Activated CD4-positive, CD25-positive, alpha-beta regulatory T cell treated with anti-CD3 and anti-CD28 coated beads, Interleukin-2, amount 50 U/mL, for 24 hours (primary cell): ENCODE measurements at regions not wholly inside any gene's neighbourhood (a gene's known extent, or its start where the extent isn't known, plus 50 kb on each side); places are given as distances from the start of the nearest gene placed in this dataset.

Experiments used
- ATAC-seq, 2 donors: fragments of 150-1000 bp; cut with Tn5 transposase; one replicate each; pipeline ENCODE4 v1.10.0; 2021; ENCODE audit warnings: mild to moderate bottlenecking in 1 of 2, moderate library complexity in 1 of 2

DNA sequence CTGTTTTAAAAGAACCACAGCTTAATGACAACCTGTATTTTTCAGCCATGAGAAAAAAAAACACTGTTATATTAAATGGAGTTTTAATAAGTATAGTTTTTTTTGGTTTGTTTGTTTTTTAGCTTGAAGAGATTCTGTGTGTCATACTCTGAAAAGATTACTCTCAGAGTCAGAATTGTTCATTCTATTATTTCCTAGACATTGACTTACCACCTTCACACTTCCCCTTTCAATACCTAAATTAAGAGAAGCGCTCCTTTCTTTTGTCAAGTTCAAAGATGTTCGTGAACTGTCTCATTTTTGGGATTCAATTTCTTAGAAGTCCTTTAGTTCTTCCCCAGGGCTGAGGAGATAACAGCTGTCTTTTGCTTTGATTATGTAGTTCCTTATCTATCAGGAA lies 1201.6 kb upstream of the NUDT12 start:
- ATAC-seq = no peak

DNA sequence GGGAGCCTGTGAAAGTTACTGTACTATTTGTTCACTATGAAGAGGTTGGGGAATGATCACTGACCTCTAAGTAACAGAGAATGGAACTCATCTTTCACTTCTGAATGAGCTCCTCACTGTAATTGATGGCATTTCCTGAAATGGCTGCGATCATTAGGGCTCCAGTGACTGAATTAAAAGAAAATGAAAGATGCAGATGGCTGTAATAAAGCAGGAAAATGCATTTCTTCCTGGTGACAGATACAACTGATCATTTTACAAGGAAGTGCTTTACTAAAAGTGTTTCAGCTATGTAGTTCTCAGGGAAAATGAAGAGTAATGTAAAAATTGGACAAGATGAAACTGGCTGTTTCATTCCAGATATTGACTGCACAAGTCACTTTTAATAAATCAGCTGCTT lies 1200.6 kb upstream of the NUDT12 start:
- ATAC-seq = no peak

GRCh38 chr5:104757915-104758314 lies 1195.3 kb upstream of the NUDT12 start:
- ATAC-seq = no peak

DNA sequence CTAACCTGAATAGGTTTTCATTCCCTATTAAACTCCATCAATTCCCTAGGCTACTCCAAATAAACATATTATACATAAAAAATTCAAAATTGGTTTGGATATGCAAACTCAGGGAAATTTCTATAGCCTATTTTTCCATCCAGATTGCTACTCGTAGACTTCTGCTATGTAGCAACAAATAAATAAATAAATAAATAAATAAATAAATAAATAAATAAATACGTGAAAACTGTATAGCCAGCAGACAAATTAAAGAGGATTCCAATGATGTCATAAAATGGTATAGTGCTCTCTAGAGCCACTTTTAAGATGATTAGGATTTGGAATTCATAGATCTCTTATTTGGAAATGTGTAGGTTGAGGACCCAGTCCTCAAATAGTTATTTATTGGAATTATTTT lies 1193.2 kb upstream of the NUDT12 start:
- no peak for ATAC-seq

DNA sequence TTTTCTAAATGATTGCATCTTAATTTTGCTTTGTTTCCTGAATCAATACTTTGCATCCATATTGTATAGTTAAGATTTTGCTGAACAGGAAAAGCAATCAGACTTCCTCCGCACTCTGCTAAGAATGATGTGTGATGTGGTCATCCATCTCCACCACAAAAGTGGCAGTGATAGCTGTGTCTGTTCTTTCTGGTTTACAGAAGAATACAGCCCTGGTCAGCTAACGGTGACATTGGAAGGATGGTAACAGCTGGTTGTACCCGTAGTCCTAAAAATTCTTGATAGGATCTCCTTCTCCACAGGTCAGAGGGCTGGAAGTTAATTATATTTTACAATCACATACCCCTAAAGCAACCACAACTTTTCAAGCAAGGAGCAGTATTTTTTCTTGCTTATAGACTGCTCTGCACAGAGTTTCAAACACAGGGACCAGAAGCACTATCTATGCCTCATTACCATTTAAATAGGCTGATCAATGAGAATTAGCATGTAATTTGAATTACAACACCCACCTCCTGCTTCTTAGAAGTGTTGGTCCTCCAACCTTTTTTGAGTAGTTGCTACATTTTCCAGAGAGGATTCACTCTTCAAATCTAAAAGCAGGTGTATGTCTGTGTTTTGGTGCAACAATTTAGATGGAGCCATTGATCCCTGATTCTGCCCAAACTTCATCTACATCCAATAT lies 1191.9 kb upstream of the NUDT12 start:
- no peak for ATAC-seq

GRCh38 chr5:104751969-104752368 lies 1189.4 kb upstream of the NUDT12 start:
- no peak for ATAC-seq

DNA sequence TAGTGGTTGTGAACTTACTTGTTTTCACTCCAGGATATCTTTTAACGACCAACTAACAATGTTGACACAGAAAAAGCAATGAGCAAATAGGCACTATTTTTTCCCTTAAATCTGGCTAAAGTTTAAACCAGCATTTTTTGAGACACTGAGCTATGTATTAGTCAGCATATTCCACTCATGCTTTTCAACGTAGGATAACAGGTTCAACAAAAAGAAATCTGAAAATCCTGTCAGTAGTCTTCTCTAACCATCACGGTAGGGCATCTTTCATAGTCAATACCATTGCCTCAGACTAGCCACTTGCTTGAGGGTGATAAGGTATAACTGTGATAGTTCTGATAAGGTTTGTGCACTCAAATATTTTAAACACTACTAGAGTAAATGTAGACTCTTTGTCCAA lies 1177.3 kb upstream of the NUDT12 start:
- ATAC-seq = no peak

DNA sequence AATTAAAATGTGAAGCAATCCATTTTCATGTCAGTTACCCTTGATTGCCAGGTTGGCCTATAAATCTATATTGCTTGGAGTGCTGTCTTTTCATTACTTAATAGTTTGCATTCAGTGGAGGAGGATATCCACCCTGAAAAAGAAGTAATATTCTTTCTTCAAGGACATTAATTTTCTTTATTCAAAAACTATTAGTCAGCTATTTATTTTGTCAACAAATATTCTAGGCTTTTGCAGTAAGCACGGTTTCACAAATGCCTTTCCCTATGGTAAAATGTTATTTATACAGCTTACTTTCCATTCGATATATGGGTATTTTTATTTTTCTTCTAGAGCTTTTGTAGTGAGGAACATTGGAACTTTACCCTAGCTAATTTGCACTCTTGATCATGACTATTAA lies 1176.9 kb upstream of the NUDT12 start:
- ATAC-seq = no peak

DNA sequence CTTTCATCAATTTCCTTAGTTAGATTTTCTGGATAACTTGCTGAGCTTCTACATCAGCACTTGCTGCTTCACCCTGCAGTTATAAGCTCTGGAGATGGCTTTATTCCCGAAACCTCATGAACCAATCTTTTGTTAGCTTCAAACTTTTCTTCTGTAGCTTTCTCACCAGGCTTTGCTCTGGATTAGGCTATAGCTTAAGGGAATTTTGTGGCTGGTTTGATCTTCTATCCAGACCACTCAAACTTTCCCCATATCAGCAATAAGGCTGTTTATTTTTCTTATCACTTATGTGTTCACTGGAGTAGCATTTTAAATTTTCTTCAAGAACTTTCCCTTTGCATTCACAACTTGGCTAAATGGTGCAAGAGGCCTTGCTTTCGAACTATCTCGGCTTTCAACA lies 1173.5 kb upstream of the NUDT12 start:
- ATAC-seq = no peak

- ATAC-seq = no peak
Observed at GRCh38 chr5:104734046-104734445, 1171.5 kb upstream of the NUDT12 start.

DNA sequence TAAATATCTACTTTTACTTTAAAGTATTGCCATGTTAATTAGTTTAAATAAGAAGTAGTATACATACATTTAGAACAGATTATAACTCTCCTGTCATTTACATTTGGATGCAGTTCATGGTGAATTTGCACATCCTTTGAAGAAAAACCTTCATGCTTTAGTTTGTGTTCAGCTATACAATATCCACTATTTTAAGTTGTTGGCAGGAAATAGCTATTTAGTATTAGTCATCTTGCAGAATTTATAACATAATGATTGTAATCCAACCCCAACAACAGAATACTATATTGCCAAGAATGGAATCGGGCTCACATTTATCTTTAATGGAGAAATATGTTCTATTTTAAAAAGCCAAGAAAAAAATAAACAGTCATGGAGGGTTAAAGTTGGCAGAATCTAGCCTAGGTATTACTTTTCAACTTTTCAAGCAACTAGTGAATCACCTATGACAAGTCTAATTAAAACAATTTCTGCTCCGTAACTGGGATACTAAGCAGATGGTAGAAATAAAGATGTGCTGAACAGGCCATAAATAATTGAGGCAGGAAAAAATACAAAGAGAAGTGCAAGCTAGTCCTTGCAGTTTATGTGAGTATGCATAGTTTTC lies 1170.6 kb upstream of the NUDT12 start:
- ATAC-seq = no peak

DNA sequence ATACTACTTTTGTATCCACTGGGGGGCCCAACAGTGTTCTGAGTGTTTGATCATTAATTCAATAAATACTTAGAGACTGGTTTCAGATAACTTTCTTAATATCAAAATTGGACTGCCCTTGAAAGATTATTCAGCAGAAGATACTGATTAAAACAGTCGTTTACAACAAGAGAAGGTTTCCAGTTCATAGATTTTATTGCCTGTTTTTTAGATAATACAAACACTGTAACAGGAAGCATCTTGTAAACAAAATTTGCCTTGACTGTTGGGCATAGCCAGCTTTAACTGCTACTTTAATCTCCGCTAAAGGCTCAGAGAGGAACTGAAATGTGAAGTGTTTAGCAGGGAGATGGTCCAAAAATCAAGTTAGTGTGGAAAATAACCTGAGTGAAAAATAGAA lies 1168.7 kb upstream of the NUDT12 start:
- no peak for ATAC-seq

- no peak for ATAC-seq
Observed at GRCh38 chr5:104708027-104708426, 1145.4 kb upstream of the NUDT12 start.

DNA sequence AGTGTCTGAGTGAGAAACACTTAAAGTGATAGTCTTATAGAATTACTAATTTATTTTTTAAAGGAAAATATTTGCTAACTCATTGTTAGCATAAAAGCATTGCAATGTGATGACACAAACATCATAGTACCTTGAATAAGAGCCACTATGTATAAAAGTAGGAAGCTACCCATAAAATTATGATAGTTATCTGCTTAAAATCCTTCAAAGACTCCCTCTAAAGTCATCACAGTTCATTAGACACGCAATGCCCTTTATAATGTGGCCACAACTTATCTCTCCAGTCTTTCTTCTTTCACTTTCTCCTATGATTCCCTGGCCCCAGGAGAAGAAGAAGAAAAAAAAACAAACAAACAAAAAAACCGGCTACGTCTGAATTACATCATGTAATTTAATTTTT lies 1144.0 kb upstream of the NUDT12 start:
- no peak for ATAC-seq

DNA sequence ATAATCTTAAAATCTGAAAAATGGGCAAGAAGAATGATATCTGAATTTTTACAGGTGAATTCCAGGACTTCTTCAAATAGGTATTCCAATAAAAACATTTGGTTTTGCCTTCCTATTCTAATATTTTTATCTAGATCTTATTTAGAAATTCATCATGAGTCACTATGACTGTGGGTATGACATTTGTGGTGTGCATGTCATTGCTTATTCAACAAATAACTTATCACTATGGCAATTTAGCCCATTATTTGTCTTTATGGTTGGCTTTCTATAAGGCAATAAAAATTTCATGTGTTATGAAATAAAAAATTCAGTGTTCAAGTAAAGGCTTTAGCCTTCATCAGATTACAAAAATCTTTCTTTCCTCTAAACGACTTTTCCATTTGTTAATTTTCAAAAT lies 1139.6 kb upstream of the NUDT12 start:
- no peak for ATAC-seq

GRCh38 chr5:104699438-104699837 lies 1136.8 kb upstream of the NUDT12 start:
- ATAC-seq = no peak

GRCh38 chr5:104661256-104661655 lies 1098.7 kb upstream of the NUDT12 start:
- ATAC-seq = no peak

DNA sequence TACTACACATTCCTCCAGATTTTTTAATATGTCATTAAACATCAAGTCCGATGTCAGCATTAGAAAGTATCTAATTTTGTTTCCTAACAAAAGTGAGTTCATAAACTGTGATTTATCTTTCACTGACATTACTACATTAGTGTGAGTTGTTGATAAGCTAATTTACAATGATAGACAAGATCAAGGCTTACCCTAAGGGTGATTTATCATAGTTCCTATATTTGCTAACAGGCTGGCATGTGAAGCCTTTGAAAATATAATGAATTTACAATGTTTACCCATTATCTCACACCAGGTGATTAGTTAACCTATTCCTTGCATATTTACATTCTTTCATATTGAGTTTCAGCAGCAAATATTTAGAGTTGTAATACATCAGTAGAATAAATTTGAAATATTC lies 1096.9 kb upstream of the NUDT12 start:
- ATAC-seq = no peak

DNA sequence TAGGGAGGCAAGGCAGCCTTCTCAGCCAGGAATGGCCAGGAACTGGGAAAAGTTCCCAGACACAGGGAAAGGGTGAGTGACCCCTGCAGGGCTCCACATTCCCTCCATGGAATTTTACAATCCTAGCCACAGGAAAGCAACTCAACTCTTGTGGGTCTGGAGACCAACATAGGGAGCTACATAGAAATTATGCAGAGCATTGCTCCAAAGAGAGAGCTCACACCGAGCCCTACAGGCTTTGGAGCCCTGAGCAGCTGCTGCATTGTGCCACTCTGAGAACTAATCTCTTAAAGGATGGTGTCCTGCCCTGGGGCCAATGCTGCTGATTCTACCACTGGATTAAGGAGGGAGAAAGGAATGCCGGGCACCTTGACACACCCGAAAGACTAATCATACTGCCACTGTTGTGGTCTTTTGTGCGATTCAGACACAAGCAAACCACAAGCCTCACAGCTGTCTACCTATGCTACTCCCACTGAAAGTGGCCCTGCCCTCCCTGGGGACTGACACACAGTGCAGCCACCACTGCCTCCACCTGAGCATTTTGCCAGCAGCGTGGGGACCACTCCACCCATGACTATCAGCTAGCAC lies 1089.8 kb upstream of the NUDT12 start:
- no peak for ATAC-seq

DNA sequence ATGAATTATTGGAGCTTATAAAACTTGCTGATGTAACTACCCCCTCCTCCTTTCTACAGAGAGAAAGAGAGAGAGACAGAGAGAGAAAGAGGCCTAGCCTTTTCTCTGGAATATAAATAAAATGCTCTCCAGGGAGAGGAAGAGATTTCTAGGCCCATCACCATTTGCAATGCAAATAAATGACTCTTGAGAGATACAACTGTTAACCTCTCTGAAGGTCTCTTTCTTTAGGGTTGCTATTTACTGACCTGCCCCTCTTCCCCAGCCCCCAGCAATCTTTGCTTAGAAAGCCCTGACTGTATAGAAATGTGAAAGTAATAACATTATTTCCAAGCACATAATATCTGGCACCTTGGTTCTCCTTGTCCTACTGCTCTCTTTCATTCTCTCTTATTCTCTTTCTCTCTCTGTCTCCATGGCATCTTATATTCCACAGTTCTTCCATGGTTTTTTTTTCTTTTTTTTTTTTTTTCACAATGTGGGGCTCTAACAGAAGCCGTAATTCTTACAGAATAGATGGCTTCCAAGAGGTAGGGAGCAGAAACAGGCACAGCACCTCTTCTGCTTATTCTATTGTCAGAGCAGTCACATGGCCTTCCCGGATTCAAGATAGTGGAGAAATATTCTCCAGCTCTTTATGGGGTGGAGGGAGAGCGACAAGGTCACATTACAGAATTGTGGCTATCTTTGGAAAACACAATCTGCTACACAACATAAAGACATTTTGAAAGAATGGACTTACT lies 1087.9 kb upstream of the NUDT12 start:
- ATAC-seq = no peak

DNA sequence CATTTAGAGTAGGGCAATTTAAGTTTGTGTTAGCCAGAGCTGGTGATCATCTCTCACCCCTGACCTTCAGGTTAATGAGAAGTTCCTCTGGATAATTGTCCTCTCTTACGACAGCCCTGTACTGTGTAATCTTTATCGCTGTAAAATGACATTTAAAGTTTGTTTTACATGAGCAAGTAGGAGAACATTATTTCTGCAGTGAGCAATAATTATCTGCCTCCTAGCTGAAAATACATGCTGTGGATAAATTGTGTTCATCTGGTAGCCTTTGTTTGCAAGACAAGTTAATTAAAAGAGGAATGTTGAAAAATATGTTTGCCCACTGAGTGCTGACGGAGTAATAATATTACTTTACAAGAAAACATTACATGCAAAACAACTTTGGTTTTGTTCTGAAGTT lies 1083.8 kb upstream of the NUDT12 start:
- ATAC-seq = no peak

DNA sequence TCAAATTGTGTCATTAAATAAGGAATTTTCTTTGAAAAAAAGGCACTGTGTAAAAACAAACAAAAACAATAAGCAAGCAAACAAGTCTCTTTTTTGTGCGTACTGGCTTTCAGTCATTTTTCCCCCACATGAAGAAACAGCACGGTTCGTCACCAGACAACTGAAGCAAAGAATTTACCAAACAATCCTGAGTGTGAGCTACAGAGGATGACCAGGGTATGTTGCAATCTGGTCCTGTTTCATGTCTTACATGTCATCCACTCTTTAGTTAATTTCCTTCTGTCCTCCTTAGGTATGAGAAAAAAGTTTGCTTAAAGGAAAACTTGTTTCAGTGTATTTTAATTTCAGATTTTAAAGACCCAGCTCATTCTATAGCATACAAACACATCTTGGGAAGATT lies 1080.7 kb upstream of the NUDT12 start:
- ATAC-seq = no peak

- ATAC-seq = no peak
Observed at GRCh38 chr5:104635227-104635626, 1072.6 kb upstream of the NUDT12 start.

- no peak for ATAC-seq
Observed at GRCh38 chr5:104628911-104629310, 1066.3 kb upstream of the NUDT12 start.
